ENCODE measurements at regions not wholly inside any gene's neighbourhood (a gene's known extent, or its start where the extent isn't known, plus 50 kb on each side); places are given as distances from the start of the nearest gene placed in this dataset.

DNA sequence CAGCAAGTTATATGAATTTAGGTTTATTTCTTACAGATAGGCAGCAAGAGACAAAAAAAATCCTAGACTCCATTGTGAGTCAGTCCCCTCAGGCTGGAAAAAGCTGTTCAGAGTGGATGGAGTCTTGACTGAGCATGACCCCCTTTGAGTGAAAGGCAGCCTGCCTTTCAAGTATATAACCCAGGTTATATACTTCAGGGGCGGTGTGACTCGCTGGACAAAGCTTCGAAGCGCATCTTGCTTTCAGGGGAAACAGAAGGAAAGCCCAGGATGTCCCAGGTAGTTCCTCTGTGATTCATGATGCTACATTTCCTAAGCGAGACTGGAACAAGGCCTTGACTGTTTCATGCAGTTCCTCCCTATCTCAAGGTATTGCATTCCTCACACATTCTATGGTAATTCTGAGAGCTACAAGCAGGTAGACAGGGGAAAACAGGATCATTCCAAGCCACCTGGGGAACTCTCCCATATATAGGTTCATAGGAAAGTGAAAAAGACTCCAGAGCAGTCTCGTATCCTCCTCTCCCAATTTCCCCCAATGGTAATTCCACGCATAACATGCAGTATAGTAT, 1244.1 kb upstream of the CDH6 start:
- TF ChIP-seq, protein P1, sequence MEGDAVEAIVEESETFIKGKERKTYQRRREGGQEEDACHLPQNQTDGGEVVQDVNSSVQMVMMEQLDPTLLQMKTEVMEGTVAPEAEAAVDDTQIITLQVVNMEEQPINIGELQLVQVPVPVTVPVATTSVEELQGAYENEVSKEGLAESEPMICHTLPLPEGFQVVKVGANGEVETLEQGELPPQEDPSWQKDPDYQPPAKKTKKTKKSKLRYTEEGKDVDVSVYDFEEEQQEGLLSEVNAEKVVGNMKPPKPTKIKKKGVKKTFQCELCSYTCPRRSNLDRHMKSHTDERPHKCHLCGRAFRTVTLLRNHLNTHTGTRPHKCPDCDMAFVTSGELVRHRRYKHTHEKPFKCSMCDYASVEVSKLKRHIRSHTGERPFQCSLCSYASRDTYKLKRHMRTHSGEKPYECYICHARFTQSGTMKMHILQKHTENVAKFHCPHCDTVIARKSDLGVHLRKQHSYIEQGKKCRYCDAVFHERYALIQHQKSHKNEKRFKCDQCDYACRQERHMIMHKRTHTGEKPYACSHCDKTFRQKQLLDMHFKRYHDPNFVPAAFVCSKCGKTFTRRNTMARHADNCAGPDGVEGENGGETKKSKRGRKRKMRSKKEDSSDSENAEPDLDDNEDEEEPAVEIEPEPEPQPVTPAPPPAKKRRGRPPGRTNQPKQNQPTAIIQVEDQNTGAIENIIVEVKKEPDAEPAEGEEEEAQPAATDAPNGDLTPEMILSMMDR (IDR thresholded peaks at IDR 0.05): no peak
- TF ChIP-seq EZH2 (IDR thresholded peaks at IDR 0.05): no peak
